Osteocyte (in vitro differentiated cells): ENCODE measurements at regions not wholly inside any gene's neighbourhood (a gene's known extent, or its start where the extent isn't known, plus 50 kb on each side); places are given as distances from the start of the nearest gene placed in this dataset.

Experiments
- DNase-seq: peaks from one replicate; pipeline ENCODE4 v3.0.0; 2021; ENCODE audit warnings: mixed read lengths; ENCODE audit not compliant: unreplicated experiment; ENCODE audit errors: extremely low spot score
- H3K27ac Mint-ChIP-seq: one replicate; pipeline ENCODE4 v1.8.0; 2021; ENCODE audit warnings: mild to moderate bottlenecking, mixed read lengths; ENCODE audit not compliant: unreplicated experiment
- H3K27me3 Mint-ChIP-seq: one replicate; pipeline ENCODE4 v1.8.0; 2021; ENCODE audit warnings: mixed read lengths; ENCODE audit not compliant: unreplicated experiment
- H3K36me3 Mint-ChIP-seq: one replicate; pipeline ENCODE4 v1.8.0; 2021; ENCODE audit warnings: mixed read lengths; ENCODE audit not compliant: unreplicated experiment
- H3K4me1 Mint-ChIP-seq: one replicate; pipeline ENCODE4 v1.8.0; 2021; ENCODE audit warnings: mixed read lengths; ENCODE audit not compliant: unreplicated experiment
- H3K4me3 Mint-ChIP-seq: one replicate; pipeline ENCODE4 v1.8.0; 2021; ENCODE audit warnings: mild to moderate bottlenecking, moderate library complexity, mixed read lengths; ENCODE audit not compliant: unreplicated experiment
- H3K9me3 Mint-ChIP-seq: one replicate; pipeline ENCODE4 v1.8.0; 2021; ENCODE audit warnings: mixed read lengths; ENCODE audit not compliant: unreplicated experiment
- CTCF ChIP-seq: fragments of 200-600 bp; sonication (generic); IDR thresholded peaks from 2 replicates; pipeline ENCODE4 v1.5.0; 2021; ENCODE audit warnings: antibody characterized with exemption, mild to moderate bottlenecking, moderate library complexity

- no peaks in the 10 kb centered on the region for H3K27me3 Mint-ChIP-seq
- no peak for TF ChIP-seq CTCF
- H3K27ac Mint-ChIP-seq: no peak overlapping the region
- no peaks in the 10 kb centered on the region for H3K4me1 Mint-ChIP-seq
- no peak overlapping the region for H3K4me3 Mint-ChIP-seq
- H3K36me3 Mint-ChIP-seq: no peaks in the 10 kb centered on the region
- DNase-seq: no peak
- H3K9me3 Mint-ChIP-seq: peaks cover 4% of the 10 kb centered on the region
These were observed 1766.1 kb upstream of the C9orf72 start for GRCh38 chr9:29339387-29339786.

GRCh38 chr9:29348999-29349398 lies 1775.7 kb upstream of the C9orf72 start:
- TF ChIP-seq CTCF: no peak
- H3K27me3 Mint-ChIP-seq: no peaks in the 10 kb centered on the region
- H3K27ac Mint-ChIP-seq: no peak overlapping the region
- H3K4me1 Mint-ChIP-seq: no peaks in the 10 kb centered on the region
- no peaks in the 10 kb centered on the region for H3K36me3 Mint-ChIP-seq
- DNase-seq: no peak
- H3K9me3 Mint-ChIP-seq: peaks cover 3% of the 10 kb centered on the region
- H3K4me3 Mint-ChIP-seq: no peak overlapping the region

- Mint-ChIP-seq H3K36me3 (no peaks in the 10 kb centered on the region), H3K4me1 (no peaks in the 10 kb centered on the region), H3K4me3 (no peak overlapping the region), H3K27me3 (no peaks in the 10 kb centered on the region), H3K27ac (no peak overlapping the region), H3K9me3 (peaks cover 10% of the 10 kb centered on the region)
- no peak for TF ChIP-seq CTCF
- no peak for DNase-seq
These were observed 1816.1 kb upstream of the C9orf72 start for GRCh38 chr9:29389421-29389820.

GRCh38 chr9:29390859-29391258 lies 1817.6 kb upstream of the C9orf72 start:
- H3K4me3 Mint-ChIP-seq: no peak overlapping the region
- H3K36me3 Mint-ChIP-seq: no peaks in the 10 kb centered on the region
- no peak for DNase-seq
- H3K27ac Mint-ChIP-seq: no peak overlapping the region
- peaks cover 7% of the 10 kb centered on the region for H3K9me3 Mint-ChIP-seq
- TF ChIP-seq CTCF: no peak
- no peaks in the 10 kb centered on the region for H3K4me1 Mint-ChIP-seq
- H3K27me3 Mint-ChIP-seq: no peaks in the 10 kb centered on the region

- Mint-ChIP-seq H3K36me3 (no peaks in the 10 kb centered on the region), H3K4me1 (no peaks in the 10 kb centered on the region), H3K9me3 (peaks cover 7% of the 10 kb centered on the region), H3K27me3 (no peaks in the 10 kb centered on the region), H3K27ac (no peak overlapping the region), H3K4me3 (no peak overlapping the region)
- TF ChIP-seq CTCF: no peak
- no peak for DNase-seq
These were observed 1819.8 kb upstream of the C9orf72 start for GRCh38 chr9:29393064-29393463.
